Activated CD4-positive, alpha-beta T cell treated with anti-CD3 and anti-CD28 coated beads, Interleukin-2, amount 50 U/mL, for 24 hours (primary cell): ENCODE measurements at regions not wholly inside any gene's neighbourhood (a gene's known extent, or its start where the extent isn't known, plus 50 kb on each side); places are given as distances from the start of the nearest gene placed in this dataset.

Experiments used
- DNase-seq, 2 donors: peaks; one replicate each; pipeline ENCODE4 v3.0.0-alpha.2; 2020; ENCODE audit warnings: low read depth in 1 of 2, low spot score in 1 of 2

DNA sequence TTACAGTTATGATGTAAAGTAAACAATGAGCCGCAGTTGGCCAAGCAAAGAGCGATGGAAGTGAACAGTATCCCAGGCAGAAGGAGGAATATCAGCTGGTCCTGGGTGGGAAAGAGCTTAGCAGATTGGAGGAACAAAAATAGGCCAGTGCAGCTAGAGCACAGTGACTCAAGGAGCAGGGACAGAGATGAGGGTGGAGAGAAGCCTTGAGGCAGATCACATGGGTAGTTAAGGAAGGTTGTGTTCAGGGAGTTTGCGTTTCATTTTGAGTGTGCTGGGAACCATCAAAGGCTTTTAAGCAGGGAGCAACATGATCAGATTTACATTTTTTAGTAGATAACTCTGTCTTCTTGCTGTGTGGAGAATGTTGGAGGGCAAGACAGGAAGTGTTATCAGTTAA is 113.6 kb downstream of the OAT start:
- no peak for DNase-seq

DNA sequence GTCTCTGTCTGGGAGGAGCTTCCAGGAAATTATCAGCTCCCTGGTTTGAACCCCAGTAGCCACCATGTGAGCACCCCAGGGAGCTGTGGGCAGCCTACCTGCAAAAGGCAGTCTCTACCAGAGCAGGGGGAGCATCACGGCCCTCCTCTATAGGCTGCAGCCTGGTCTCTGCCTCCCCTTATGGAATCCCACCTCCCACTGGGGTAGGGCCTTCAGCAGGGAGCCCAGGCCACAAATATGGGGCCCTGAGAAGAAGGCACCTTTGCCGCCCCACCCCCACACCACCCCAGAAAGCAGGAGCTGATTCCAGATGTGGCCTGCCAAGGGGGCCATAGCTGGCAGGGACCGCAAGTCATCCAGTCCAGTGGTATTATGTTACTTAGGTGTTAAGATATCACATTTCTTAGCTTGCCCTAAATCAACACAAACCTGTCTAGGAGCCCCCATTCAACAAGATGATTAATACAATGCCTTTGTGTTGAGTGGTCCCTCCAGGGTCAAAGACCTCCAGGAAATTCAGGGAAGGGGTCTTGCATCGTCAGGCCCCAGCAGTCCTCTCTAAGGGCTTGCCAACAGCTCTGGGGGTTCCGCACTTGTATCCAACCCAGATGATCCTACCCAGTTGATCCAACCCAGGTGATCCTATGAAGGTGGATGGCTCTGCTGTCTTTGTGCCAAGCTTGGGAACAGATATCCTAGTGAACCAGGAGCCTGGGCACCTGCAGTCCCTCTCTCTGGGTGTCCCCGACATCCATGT is 114.9 kb downstream of the OAT start:
- DNase-seq, result no peak

DNA sequence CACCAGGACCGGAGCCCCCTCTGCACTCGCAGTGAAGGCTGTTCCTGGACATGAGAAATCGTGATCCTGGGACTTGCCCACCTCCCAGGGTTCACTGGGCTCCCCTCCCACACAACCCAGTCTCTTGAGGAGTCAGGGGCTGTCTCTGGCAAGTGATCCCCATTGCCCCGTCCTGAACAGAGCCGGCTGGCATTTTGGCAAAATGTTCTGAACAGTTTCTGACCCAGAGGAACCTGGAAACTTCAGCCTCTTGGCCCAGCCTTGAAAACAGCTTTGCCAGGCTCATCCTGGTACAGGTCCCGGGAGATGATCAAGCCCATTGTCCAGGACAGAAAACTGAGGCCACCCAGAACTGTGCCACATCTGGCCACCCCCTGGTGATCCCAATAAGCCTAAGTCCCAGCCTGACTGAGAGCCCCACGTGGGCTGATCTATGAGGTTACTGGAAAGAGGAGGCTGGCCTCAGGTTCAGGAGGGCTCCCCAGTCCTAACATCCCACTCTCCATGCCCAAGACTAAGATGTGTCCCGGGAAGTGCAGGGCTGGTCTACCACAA is 115.7 kb downstream of the OAT start:
- DNase-seq, result no peak

DNA sequence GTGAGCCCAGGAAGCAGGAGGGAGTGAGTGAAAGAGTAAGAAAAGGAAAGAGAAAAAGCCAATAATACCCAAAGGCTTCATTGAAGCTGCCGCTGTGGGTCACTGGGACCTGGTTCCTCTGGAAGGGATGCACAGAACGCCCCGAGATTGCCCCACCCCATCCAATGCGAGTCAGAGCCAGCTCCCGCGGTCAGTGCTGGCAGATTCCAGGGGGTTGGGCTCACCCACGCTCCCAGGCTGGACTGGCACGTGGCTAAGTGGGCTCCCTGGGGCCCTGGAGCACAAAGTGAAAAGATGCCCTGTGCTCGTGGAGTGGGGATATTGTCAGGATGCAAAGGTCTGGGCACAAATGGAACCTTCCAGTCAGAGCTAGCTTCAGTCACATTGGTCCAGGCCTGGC is 117.0 kb downstream of the OAT start:
- no peak for DNase-seq

DNA sequence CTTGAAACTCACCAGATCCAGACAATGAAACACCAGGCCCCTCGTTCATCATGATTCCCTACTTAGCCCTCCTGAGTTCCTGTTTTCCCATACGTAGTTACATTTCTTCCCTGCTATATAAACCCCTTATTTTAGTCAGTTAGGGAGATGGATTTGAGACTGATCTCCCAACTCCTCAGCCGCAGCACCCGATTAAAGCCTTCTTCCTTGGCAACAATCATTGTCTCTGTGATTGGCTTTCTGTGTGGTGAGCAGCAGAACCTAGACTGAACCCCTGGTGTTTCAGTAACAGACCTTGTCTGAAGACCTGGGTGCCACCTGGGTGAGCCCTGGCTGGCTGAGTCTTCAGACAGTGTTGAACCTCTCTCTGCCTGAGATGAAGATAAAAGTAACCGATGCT is 118.0 kb downstream of the OAT start:
- DNase-seq, result no peak

DNA sequence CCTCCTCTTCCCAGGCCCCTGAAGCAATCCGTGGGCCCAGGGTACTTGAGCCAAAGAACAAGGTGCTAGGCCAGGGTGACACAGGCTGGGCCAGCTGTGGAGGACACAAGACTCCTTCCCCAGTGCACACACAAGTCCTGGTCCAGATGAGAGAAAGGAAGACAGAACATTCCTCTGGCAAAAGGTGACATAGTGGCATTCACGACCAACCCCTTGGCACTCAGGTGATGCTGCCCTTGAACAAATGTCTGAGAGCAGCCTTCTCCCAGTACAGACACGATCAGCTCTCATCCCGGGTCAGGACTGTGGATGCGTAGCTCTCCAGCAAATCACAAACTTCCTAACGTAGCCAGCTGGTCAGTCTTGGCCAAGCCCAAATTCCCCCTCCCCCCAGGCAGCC is 118.5 kb downstream of the OAT start:
- DNase-seq, result no peak

DNA sequence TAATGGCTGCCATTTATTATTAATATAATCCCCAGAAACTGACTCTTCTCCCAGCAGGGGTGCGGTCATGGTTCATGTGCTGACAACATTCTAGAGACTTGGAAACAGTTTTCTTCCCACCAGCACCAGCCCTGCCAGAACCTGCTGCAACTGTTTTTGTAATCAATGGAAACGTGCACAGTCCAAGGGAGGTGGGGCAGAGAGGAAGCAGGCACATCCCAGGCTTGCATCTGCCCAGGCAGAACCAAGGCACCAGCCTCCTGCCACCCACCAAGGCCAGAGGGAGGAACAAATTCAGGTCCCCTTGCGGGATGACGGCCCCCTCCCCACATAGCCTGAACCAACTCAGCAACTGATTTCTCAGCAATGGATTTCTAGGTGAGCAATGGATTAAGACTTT is 119.0 kb downstream of the OAT start:
- DNase-seq, result no peak

DNA sequence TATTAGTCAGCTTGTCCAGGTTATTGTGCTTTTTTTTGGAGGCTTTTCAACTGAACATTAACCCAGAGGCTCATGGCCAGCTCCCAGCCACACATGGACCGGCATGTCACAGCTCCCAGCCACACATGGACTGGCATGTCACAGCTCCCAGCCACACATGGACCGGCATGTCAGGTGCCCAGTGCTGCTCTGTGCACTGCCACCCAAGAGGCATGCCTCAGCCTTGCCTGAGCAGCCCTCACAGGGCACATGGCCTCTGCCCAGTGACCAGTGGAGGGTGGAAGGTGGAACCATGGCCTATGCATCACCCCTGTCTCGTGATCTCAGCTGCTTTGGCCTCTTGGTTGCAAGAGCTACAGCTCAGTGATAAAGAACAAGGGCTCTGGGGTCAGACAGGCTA is 119.8 kb downstream of the OAT start:
- DNase-seq, result no peak

DNA sequence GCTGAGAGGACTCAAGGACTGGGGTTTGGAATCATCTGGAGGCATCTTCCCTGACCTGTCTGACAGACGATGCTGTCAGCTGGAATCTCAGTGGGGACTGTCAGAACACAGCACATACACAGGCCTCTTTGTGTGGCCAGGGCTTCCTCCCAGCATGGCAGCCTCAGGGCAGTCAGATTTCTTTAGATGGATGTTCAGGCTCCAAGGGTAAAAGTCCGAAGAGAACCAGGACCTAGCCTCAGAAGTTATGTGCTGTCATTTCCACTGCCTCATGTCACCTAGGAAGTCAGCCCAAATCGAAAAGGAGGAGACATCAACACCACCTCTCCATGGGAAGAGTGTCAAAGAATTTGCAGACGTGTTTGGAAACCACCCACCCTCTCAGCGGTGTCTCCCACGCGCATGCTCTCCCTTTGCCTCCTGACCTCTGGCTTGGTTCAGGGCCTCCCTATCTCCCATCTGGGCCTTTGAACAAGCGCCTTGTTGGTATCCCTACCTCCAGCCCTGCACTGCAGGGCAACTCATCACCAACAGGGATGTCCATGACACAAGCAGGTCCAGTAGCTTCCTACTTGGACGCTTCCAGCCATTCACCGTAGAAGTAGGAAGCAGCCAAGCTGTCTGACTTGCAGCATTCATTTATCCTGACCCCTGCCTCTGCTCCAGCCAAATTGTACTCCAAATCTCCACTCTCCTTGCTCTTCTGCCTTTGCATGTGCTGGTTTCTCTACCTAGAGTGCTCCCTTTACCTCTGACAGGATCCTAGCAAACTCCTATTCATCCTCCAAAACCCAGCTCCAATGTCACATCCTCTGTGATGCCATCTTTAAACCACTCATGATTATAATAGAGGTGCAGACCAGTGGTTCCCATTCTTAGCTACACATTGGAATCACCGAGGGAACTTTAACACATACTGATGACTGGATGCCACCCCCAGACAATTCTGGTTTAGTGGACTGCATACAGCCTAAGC is 121.6 kb downstream of the OAT start:
- DNase-seq, result no peak

DNA sequence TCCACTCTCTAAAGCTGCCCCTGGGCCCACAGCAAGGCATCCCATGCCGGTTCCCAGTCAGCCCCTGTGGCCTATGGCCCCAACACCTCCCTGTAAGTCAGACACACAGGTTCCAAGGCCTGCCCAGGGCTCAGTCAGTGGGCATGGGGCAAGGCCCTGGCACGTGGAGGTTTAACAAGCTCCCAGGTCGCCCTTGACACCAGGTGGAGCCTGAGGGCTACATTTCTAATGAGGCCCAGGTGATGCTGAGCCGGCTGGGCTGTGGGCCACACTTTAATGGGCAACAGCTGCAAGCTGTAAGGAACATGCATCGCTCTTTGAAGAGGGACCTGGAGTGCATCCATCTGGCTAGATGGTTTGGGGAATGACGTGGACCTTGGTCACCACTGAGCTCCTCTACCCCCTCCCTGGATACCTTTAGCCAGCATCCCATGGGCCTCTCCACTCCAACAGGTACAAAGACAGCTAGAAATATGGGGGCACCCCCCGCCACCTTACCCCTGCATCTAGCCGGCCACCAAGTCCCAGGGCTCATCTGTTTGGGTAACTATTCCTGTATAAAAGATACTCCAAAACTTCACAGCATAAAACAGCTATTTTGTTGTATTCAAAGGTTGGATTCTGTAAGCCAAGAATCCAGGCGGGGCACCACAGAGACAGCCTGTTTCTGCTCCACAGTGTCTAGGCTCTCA is 122.5 kb downstream of the OAT start:
- no peak for DNase-seq

DNA sequence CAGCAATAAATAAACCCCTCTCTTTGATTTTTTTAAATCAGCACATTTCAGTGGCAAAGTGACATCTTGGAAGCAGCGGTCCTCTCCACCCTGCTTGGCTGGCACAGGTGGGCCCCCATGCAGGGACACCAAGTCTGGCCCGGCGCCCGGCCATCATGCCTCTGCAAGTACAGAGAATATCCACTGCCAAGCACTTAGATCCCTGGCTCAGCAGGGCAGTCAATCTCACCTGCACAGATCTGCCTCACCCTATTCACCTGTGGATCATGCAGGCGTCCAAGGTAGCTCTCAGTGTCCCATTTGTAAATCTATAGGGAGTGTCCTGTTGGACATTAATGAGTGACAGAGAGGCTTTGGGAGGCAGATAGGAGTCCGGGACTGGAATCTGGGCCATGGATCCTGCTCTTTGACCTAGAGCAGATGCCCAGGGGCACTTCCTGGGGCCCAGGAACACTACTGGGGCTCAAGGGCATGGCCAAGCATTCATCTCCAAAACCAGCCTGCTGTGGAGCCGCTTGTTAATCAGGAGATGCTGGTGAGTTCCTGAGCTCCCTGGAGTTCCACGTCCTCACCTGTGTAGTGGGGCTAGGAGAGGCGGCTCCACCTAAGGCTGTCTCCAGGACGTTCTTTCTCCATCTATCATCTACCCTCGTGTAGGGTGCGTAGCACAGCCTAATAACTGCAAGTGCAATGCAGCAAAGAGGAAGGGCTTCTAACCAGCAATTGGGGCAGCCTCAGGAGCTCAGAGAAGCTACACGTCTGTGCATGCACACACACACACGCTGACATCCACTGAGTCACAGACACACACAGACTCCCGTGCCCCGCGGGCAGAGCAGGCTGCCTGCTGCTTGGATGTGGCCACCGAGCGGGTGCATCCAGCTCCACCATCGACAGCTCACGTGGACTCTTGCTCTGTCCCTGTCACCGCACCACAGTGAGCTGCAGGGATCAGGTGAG is 123.6 kb downstream of the OAT start:
- no peak for DNase-seq

DNA sequence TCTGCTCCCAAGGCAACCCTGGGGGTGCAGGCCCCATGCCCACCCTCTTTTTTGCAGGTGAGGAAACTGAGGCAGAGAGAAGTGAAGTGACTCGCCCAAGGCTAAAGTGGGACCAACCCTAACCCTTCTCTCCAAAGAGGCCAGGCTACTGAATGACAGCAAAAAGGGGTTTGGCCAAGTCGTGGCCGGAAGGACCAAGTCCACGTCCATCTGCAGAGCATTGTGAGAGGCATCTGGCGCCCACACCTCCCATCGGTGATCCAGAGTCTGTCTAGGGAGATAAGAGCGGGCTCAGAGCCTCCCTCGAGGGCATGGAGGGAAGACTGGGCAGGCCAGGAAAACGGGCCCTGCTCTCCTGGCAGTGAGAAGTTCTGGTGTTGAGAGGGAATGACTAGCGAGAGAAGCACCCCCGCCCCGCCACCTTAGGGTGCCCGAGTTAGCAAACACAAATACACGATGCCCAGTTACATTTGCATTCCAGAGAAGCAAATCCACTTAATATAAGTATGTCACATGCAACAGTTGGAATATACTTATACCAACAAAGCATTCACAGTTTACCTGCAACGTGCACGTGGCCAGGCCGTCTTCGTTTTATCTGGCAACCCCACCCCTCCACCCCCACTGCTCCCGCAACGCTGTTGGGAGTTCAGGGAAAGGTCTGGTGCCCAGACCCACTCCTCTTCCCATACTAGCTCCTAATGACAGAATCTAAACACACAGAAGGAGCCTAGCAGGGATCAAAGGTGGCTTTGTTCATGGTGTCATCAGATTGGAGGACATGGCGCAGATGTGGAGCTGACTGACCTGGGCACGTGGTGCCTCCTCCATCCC is 124.9 kb downstream of the OAT start:
- DNase-seq, result no peak

DNA sequence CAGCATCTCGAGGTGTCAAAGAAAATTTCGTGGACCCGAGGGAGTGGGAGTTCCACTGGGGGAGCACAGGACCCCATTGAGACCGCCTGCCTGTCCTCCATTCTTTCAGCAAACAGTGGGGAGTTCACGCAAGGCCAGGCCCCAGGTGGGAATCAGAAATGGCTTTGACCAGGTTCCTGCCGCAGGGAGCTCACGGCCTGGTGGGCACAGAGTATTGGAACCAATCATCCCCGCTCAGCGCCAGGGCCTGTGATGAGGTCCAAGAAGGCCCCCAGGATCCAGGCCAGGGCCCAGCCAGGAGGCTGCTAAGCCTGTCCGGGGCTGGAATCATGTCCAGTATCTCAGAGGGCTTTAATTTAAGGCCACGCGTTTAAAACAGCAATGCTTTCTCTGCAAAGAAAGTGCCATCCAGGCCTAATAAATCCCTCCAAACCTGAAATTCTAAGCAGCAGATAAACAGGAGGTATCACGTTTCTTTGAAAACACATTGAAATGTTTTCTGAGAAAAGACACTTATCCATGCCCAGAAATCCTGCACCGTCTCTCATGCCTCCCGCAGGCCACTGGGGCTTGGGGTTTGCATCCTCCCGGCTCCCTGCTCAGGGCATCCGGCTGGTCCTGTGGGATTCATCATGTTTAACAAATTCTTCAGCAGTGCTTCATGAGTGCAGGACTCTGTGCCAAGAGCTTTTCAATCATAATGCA is 125.7 kb downstream of the OAT start:
- DNase-seq, result no peak

DNA sequence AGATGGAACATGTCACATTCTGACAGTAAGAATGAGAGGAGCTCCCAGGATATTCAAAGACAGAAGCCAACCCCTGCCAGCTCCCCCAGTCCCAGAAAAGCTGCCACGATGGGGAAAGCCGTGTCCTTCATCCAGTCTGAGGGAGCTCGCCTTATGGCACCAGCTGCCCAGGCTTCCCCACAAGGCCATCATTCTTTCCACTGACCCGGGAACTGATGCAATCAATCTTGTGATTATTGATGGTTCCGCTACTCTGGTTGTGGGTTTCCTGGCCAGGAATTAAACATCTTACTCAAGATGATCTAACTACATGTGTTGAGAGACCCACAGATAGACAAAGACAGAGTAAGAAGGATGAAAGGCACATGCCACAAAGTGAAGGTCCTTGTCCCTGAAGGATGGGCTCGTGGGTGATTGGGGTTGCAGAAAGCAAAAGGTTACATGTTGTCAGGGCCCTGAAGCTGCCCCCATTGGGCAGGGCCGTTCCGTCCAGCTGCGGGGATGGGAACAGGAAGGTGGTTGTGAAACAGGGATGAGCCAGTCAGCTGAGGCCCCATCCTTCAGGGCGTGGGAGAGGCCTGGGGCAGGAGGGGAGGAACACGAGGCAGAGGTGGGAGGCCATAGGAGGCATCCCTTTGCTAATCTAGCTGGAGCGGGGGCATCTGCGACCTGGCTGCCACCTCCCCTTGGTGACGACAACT is 127.6 kb downstream of the OAT start:
- DNase-seq, result no peak

DNA sequence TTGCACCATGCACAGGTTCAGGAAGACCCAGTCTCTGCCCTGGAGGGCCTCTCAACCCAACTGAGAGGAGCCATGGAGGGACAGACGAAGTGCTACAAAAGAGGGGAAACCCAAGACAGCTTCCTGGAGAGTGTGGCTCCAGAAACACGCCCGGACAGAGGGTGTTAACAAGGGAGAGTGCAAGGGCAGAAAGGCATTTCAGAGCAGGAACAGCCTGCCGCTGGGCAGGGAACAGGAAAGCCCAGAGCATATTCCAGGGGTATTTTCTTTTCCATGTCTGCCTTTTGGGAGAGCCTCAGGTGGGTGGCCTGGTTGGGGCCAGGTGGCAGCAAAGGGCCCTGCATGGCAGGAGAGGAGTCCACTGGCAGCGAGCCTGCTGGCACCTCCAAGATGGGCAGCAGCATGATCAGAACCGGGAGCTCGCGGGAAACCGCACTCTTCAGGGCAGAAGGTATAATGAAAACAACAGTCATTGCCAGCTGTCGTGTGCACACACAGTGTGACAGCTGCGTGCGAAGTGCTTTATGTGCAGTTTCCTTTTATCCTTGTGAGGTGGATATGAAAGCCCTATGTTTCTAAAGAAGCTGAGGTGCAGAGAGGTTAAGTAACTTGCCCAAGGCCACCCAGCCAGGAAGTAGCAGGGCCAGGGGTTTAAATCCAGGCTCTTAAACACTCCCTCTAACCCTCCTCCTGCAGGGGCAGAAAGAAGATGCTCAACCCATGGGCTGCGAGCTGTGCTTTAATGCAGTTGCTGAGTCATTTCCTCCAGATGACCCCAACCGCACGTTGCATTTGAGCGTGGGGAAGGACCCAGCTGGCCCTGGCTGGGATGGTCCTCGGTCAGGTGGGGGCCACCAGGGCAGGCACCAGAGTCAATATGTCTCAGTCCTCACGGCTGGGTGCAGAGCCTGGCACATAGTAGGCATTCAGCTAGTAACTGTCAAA is 128.6 kb downstream of the OAT start:
- DNase-seq, result no peak

DNA sequence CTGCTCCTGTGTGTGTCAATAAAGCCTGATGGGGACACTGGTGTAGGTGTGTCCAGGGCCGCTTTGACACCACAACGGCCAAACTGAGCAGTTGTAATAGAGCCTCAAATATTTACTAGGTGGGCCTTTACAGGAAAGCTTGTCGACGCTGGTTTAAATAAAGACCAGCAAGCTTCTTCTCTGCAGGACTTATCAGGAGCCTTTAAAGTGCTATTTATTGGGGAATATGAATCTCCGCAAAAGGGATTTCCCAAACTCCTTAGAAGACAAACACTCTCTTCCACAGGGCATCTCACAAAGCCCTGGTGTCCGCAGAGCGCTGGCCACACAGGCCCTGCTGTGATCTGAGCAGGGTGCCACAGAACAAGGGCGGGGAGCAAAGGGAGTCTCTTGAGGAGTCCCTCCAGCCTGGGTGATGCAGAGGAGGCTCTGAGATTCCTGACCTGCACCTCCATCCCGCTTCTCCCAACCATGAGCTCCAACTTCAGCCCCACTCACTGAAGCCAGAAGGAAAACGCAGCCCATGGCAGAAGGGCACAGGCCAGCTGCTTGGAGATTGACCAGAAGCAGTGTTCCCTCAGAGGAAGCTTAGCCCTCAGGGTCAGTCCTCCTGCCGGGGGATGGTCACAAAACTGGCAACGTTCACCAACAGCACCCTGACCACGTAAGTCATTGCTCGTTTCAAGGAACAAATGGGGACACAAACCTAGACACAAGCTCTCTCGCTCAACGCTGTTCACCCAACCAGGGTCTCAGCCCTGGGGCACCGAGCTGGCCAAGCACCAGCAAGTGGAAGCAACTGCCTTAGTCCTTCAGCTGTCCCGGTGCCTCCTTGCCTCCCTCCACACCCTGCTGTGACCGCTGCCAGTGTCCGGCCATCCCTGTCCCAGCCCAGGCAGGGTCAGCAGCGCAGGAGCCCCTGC is 129.5 kb downstream of the OAT start:
- no peak for DNase-seq
